IMR-90 (cell line): ENCODE measurements at regions not wholly inside any gene's neighbourhood (a gene's known extent, or its start where the extent isn't known, plus 50 kb on each side); places are given as distances from the start of the nearest gene placed in this dataset.

Experiments
- ATAC-seq: fragments of 200-7000 bp; cut with Tn5 transposase; 2 replicates; pipeline ENCODE4 v1.9.1; 2020; ENCODE audit warnings: low read depth, mild to moderate bottlenecking, moderate library complexity
- BruUV-seq: library from RNA; stranded (reverse); fragments of 400-500 nt; replicated peaks from 2 replicates; lab custom pipeline; 2021; lab: Mats Ljungman, UMichigan
- CTCF ChIA-PET: fragments of 300-600 bp; formaldehyde crosslinking; extraction: SDS; loops from one replicate; lab custom pipeline; 2021; ENCODE audit warnings: antibody characterized with exemption; lab: Yijun Ruan, JAX
- POLR2A ChIA-PET: fragments of 300-600 bp; sonication (Branson Sonifier 250); formaldehyde crosslinking; loops from one replicate; lab custom pipeline; 2022; ENCODE audit warnings: antibody characterized with exemption; ENCODE audit not compliant: unreplicated experiment; lab: Charles Lee
- DNase-seq: peaks from one replicate; pipeline ENCODE4 v3.0.0; 2013
- H2AFZ ChIP-seq: replicated peaks from 2 replicates; pipeline ENCODE3; 2013; ENCODE audit warnings: low read length, mild to moderate bottlenecking; ENCODE audit not compliant: poor library complexity
- H2AK5ac ChIP-seq: 2 replicates; pipeline ENCODE4 v1.6.1; 2013; ENCODE audit warnings: low read depth, low read length, inconsistent platforms
- H2AK9ac ChIP-seq: replicated peaks from 2 replicates; pipeline ENCODE3; 2013; ENCODE audit warnings: mild to moderate bottlenecking, low read depth, low read length, moderate library complexity; ENCODE audit not compliant: poor library complexity
- H2BK120ac ChIP-seq: 2 replicates; pipeline ENCODE4 v1.6.1; 2013; ENCODE audit warnings: low read depth, low read length, inconsistent platforms
- H2BK15ac ChIP-seq: 3 replicates; pipeline ENCODE4 v1.6.1; 2013; ENCODE audit warnings: low read depth, low read length, inconsistent platforms
- H2BK20ac ChIP-seq: 2 replicates; pipeline ENCODE4 v1.6.1; 2013; ENCODE audit warnings: low read depth, mild to moderate bottlenecking, inconsistent platforms, low read length, moderate library complexity
- H2BK5ac ChIP-seq: 2 replicates; pipeline ENCODE4 v1.6.1; 2013; ENCODE audit warnings: mild to moderate bottlenecking, low read depth, low read length, inconsistent platforms; ENCODE audit not compliant: poor library complexity, severe bottlenecking
- H3K14ac ChIP-seq: replicated peaks from 2 replicates; pipeline ENCODE4 v1.6.1; 2013; ENCODE audit warnings: low read depth, low read length, inconsistent platforms
- H3K18ac ChIP-seq: 2 replicates; pipeline ENCODE4 v1.6.1; 2013; ENCODE audit warnings: low read depth, low read length, control low read depth
- H3K23ac ChIP-seq: 2 replicates; pipeline ENCODE4 v1.6.1; 2013; ENCODE audit warnings: low read depth, low read length, inconsistent platforms
- H3K27ac ChIP-seq: 2 replicates; pipeline ENCODE4 v1.5.1; 2013; ENCODE audit warnings: mild to moderate bottlenecking, control low read depth, low read length; ENCODE audit not compliant: insufficient read depth
- H3K27me3 ChIP-seq: 2 replicates; pipeline ENCODE4 v1.6.1; 2013; ENCODE audit warnings: low read length; ENCODE audit not compliant: control insufficient read depth, insufficient read depth
- H3K36me3 ChIP-seq: 2 replicates; pipeline ENCODE4 v1.6.1; 2013; ENCODE audit warnings: low read length, mixed read lengths; ENCODE audit not compliant: control insufficient read depth, insufficient read depth
- H3K4ac ChIP-seq: 2 replicates; pipeline ENCODE4 v1.6.1; 2013; ENCODE audit warnings: low read depth, low read length, inconsistent platforms
- H3K4me1 ChIP-seq: 2 replicates; pipeline ENCODE4 v1.6.1; 2013; ENCODE audit warnings: low read length, mixed read lengths; ENCODE audit not compliant: control insufficient read depth, insufficient read depth
- H3K4me2 ChIP-seq: 2 replicates; pipeline ENCODE4 v1.6.1; 2013; ENCODE audit warnings: low read depth, mild to moderate bottlenecking, control low read depth, low read length, moderate library complexity
- H3K4me3 ChIP-seq: 2 replicates; pipeline ENCODE4 v1.5.1; 2013; ENCODE audit warnings: low read depth, mild to moderate bottlenecking, control low read depth, low read length, moderate library complexity; ENCODE audit not compliant: insufficient read depth
- H3K56ac ChIP-seq: 2 replicates; pipeline ENCODE4 v1.6.1; 2013; ENCODE audit warnings: low read length, inconsistent platforms; ENCODE audit not compliant: insufficient read depth; ENCODE audit errors: extremely low read depth
- H3K79me1 ChIP-seq, 2 experiments: 2 replicates each; pipeline ENCODE4 v1.6.1; 2013; ENCODE audit warnings: low read length in 2 of 2, inconsistent platforms in 1 of 2, low read depth in 1 of 2
- H3K9ac ChIP-seq: 2 replicates; pipeline ENCODE4 v1.6.1; 2013; ENCODE audit warnings: low read depth, low read length, control low read depth
- H3K9me1 ChIP-seq: 2 replicates; pipeline ENCODE4 v1.6.1; 2013; ENCODE audit warnings: low read length, inconsistent platforms; ENCODE audit not compliant: insufficient read depth
- H3K9me3 ChIP-seq: 2 replicates; pipeline ENCODE4 v1.6.1; 2013; ENCODE audit warnings: low read length; ENCODE audit not compliant: control insufficient read depth, insufficient read depth
- H4K20me1 ChIP-seq: 2 replicates; pipeline ENCODE4 v1.6.1; 2013; ENCODE audit warnings: low read length, inconsistent platforms; ENCODE audit not compliant: insufficient read depth
- H4K5ac ChIP-seq: 2 replicates; pipeline ENCODE4 v1.6.1; 2013; ENCODE audit warnings: mild to moderate bottlenecking, low read depth, low read length, control low read depth
- H4K8ac ChIP-seq, 2 experiments: 2 replicates each; pipeline ENCODE4 v1.6.1; 2013; ENCODE audit warnings: low read depth in 2 of 2, low read length in 2 of 2, control low read depth in 1 of 2, inconsistent platforms in 1 of 2
- H4K91ac ChIP-seq: 2 replicates; pipeline ENCODE4 v1.6.1; 2013; ENCODE audit warnings: low read depth, low read length, inconsistent platforms; ENCODE audit not compliant: insufficient read depth
- BHLHE40 ChIP-seq: fragments of 150-350 bp; IDR thresholded peaks from 2 replicates; pipeline ENCODE4 v1.6.1; 2016; ENCODE audit warnings: mild to moderate bottlenecking, low read depth, low read length
- CHD1 ChIP-seq: IDR thresholded peaks from 2 replicates; pipeline ENCODE4 v1.6.1; 2012; ENCODE audit warnings: low read depth, low read length, improper control_type of control experiment
- CTCF ChIP-seq: conservative IDR thresholded peaks from 2 replicates; pipeline ENCODE4 v1.5.1; 2012; ENCODE audit warnings: mild to moderate bottlenecking, low read depth, low read length, improper control_type of control experiment
- MAFK ChIP-seq: IDR thresholded peaks from 2 replicates; pipeline ENCODE4 v1.6.1; 2012; ENCODE audit warnings: low read depth, low read length, improper control_type of control experiment
- MXI1 ChIP-seq: IDR thresholded peaks from 2 replicates; pipeline ENCODE4 v1.6.1; 2012; ENCODE audit warnings: low read depth, mild to moderate bottlenecking, low read length, moderate library complexity, borderline replicate concordance
- RAD21 ChIP-seq: IDR thresholded peaks from 2 replicates; pipeline ENCODE4 v1.6.1; 2012; ENCODE audit warnings: low read length, improper control_type of control experiment
- RFX5 ChIP-seq: IDR thresholded peaks from 2 replicates; pipeline ENCODE4 v1.8.0; 2012; ENCODE audit warnings: low read depth, mild to moderate bottlenecking, low read length, moderate library complexity
- WGBS, 2 experiments: methylation state at CpG; one replicate each; pipeline versions ENCODE4 v1.1.5 to v1.1.7; 2013; ENCODE audit warnings: missing lambda C conversion rate in 2 of 2; ENCODE audit not compliant: insufficient read length in 1 of 2; ENCODE audit errors: extremely low coverage in 2 of 2; 5-methylcytosine and 5-hydroxymethylcytosine counted together
- dilution Hi-C: fragments of 300-500 bp; cut with HindIII; formaldehyde crosslinking; loops from one replicate; pipeline ENCODE4 v1.14.3; 2018; ENCODE audit warnings: low sequenced_read_pairs; ENCODE audit not compliant: unreplicated experiment
- in situ Hi-C: fragments of 300-500 bp; cut with MboI; formaldehyde crosslinking; loops from 3 replicates; pipeline ENCODE4 v1.14.3; 2019; ENCODE audit warnings: low sequenced_read_pairs, inconsistent platforms, mixed read lengths
- intact Hi-C: fragments of 100-400 bp; cut with micrococcal nuclease; formaldehyde crosslinking; loops from 2 replicates; pipeline ENCODE4 v1.10.0; 2022

GRCh38 chr9:89998633-89999032 lies 393.8 kb downstream of the GADD45G start:
- Histone ChIP-seq H4K20me1 (no peaks in the 10 kb centered on the region), H3K9me1 (no peaks in the 10 kb centered on the region), H2AFZ (no peak overlapping the region), H3K14ac (no peak overlapping the region), H2BK20ac (no peak overlapping the region), H2AK5ac (no peak overlapping the region), H3K27ac (no peak overlapping the region), H3K36me3 (no peaks in the 10 kb centered on the region), H3K9me3 (no peaks in the 10 kb centered on the region), H3K4me1 (peaks cover 4% of the 10 kb centered on the region; the same call in 1 of the 2 replicates), H4K91ac (no peak overlapping the region), H2AK9ac (no peak overlapping the region), H3K79me1 (no peaks in the 10 kb centered on the region), H4K8ac (no peak overlapping the region), H2BK5ac (no peak overlapping the region), H2BK120ac (no peak overlapping the region), H3K56ac (no peak overlapping the region), H2BK15ac (no peak overlapping the region), H3K9ac (no peak overlapping the region), H3K4me2 (no peak overlapping the region), H3K18ac (no peak overlapping the region), H3K23ac (no peak overlapping the region), H4K5ac (no peak overlapping the region), H3K27me3 (no peaks in the 10 kb centered on the region; the same call in 1 of the 2 replicates), H3K4ac (no peak overlapping the region), H3K4me3 (no peak overlapping the region)
- POLR2A ChIA-PET = no interaction called here
- TF ChIP-seq BHLHE40 (no peak), CTCF (no peak), RAD21 (no peak), MXI1 (no peak), CHD1 (no peak), MAFK (no peak), RFX5 (no peak)
- WGBS, 2 experiments = no CpG with 5 or more reads among the region's 3 CpGs
- dilution Hi-C loops (no loop called here), in situ Hi-C loops (no loop called here), intact Hi-C loops (no loop called here)
- no TSS peak for BruUV-seq
- no peak for ATAC-seq
- CTCF ChIA-PET = no interaction called here
- no peak for DNase-seq
